GM12872 (cell line): ENCODE measurements at regions not wholly inside any gene's neighbourhood (a gene's known extent, or its start where the extent isn't known, plus 50 kb on each side); places are given as distances from the start of the nearest gene placed in this dataset.

Experiments
- CTCF ChIP-seq: IDR thresholded peaks from 3 replicates; pipeline ENCODE4 v1.5.1; 2011; ENCODE audit warnings: low read depth, mild to moderate bottlenecking, low read length, moderate library complexity; ENCODE audit not compliant: insufficient read depth

- no peak for TF ChIP-seq CTCF
Observed at GRCh38 chr16:26705346-26705745, 361.4 kb upstream of the C16orf82 start.

DNA sequence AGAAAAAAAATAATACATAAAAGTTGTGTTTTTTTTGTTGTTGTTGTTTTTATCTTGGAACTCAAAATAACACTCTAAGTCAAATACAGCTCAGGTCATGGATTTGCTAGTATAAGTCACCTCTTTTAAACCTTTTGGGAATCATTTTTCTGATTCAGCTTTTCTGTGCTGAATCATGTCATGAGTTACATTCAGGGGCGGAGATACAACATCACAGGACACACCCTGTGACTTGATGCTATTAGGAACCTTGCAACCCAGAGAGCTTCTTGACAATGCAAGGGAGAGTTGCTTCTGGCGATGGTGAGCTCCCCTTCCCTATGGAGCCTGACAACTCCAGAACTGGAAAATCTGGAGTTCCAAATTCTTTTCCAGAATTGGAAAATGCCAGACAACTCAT is 358.3 kb upstream of the C16orf82 start:
- TF ChIP-seq CTCF = no peak

DNA sequence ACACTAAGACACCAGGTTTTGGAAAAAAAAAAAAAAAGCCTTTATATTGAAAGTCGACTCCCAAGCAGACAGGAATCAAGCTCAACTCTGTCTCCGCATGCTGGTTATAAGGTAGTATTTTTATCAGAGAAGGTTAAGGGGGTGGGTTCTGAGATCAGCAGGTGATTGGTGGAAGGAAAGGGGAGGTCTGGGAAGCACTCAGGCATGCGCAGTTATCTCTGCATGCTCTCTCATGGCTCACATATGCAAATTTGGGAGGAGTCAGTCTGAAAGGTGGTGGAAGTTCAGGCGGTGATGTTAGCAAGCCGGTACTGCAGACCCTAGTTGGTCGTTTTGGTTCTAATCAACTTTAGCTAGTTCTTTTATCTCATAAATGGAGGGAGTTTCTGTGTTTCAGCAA is 357.6 kb upstream of the C16orf82 start:
- TF ChIP-seq CTCF = no peak

GRCh38 chr16:26709754-26710153 is 357.0 kb upstream of the C16orf82 start:
- TF ChIP-seq CTCF = no peak

GRCh38 chr16:26710450-26710849 is 356.3 kb upstream of the C16orf82 start:
- no peak for TF ChIP-seq CTCF

DNA sequence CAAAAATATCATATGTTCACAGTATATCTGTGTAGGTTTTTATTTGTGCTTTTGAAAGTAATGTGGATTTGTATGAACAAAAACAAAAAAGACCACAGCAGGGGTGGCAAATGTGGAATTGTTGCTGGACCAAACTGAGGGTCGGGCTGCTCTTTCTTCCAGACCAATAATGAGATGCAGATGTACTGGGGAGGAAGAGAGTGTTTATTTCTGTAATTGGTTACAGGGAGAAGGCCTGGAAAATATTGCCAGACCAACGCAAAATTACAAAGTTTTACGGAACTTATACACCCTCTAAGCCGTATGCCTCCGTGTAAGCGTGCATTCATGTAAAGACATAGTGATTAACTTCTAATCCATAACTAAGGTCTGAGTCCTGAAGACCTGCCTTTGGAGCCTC is 353.9 kb upstream of the C16orf82 start:
- TF ChIP-seq CTCF = no peak

DNA sequence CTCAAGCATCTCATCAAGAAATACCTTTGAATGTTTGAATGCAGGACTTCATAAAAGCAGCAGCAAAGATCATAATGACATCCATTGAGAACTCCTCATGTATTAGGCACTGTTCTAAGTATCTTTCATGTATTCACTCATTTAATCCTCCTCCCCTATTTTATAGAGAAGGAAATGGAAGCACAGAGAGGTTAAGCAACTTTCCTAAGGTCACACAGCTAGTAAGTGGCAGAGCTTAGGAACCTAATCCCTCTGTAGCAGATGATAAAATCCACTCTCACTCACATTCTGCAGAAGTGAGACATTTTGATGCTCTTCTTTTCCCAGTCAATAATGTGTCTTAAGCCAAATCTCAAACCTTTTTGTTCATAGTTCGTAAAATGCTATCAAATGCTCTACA is 350.8 kb upstream of the C16orf82 start:
- TF ChIP-seq CTCF = no peak

GRCh38 chr16:26717826-26718225 is 348.9 kb upstream of the C16orf82 start:
- no peak for TF ChIP-seq CTCF
